ENCODE measurements at regions not wholly inside any gene's neighbourhood (a gene's known extent, or its start where the extent isn't known, plus 50 kb on each side); places are given as distances from the start of the nearest gene placed in this dataset.
"Not testable (repeated sequence)": the region's sequence is repeated elsewhere in the genome, so short reads cannot be mapped to it uniquely, and the experiment has no call there.

DNA sequence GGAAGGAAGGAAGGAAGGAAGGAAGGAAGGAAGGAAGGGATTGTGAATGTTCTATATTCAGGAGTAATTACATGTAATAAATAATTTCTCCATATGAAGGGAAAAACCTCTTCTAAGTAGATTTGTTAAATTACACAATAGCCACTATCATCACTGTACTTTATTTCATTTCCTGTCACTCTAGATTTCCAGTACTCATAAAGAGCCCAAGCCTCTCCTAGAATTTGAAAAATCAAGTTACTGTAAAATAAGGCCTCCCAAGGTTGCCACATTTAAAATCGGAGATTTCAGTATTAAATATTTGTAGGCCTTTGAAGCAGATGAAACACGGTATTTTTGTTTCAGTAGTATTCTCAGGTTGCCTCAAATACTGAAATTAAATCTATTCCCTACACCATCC, 499.0 kb downstream of the CDH10 start:
- DNase-seq: no peak

DNA sequence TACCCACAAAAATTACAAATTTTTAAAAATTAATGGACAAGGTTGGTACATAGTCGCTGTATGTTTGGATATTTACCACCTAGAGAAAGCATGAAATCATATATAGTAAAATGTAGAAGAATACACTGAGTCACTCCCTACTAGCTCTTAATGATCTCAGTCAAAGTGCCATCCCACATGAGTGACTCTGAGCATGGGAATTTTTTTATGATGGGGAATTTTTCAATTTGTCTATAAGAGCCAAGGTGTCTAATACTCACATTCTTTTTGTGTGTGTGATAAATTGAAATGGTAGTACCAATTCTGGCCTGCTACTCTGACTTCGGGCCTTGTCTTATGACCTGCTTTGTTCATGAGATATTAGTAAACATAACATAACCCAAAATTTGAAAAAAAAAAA, 483.2 kb downstream of the CDH10 start:
- no peak for DNase-seq

GRCh38 chr5:24162343-24162742, 482.4 kb downstream of the CDH10 start:
- DNase-seq: no peak

- no peak for DNase-seq
Measured at GRCh38 chr5:24163091-24163490, 481.7 kb downstream of the CDH10 start.

GRCh38 chr5:24167806-24168205, 477.0 kb downstream of the CDH10 start:
- no peak for DNase-seq

GRCh38 chr5:24170026-24170425, 474.8 kb downstream of the CDH10 start:
- no peak for DNase-seq

DNA sequence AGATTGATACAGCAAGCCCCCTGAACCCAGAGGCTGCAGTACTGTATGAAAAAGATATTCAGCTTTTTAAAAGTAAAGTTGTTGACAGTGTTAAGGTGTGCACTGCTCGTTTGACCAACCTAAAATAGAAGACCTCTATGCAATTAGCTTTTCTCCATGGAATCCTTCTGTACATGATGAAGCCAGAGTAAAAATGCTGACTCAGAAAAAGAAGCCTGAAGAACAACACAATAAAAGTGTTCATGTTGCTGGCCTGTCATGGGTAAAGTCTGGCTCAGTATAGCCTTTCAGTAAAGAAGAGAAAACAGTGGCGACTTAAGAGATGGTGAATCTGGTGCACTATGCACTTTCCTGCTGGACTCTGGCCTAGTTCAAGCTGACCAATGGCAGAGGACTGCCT, 473.8 kb downstream of the CDH10 start:
- not testable (repeated sequence) for DNase-seq

GRCh38 chr5:24177821-24178220, 467.0 kb downstream of the CDH10 start:
- no peak for DNase-seq

- no peak for DNase-seq
Measured at GRCh38 chr5:24183981-24184380, 460.8 kb downstream of the CDH10 start.

- DNase-seq: no peak
Measured at GRCh38 chr5:24188216-24188925, 456.4 kb downstream of the CDH10 start.

DNA sequence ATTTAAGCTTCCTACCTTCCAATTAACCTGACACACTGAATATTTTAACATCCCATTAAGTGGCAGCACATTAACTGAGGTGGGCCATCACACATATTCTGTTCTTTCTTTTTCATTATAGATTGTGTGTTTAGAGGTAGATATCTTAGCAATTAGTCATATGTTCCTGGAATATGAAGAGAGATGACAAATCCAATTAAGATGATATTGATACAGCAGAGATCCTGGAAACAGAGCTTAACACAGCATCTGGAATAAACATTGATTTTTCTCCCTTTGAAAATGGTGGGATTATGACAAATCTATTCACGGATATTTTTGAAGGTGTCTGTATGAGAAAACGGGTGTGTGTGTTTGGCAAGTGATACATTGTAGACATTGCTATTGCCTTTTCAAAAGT, 448.0 kb downstream of the CDH10 start:
- DNase-seq: no peak

DNA sequence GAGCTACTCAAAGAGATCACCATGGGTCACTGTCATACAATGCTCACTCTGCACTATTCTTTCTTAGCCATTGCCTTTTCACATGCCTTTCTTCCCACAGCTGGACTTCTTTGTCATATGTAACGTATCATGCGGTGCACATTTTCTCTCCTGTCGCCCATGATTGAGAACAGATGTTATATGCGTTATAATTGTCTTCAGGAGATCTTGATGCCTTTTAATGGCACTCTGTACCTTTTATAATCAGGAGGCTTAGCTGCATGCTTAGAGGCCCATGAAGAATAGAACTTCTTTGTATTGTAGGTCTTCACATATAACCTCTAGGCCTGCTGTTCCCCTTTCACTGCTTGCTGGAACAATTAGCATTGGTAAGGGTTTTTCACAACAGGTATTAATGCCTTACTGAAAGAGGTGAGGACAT, 436.1 kb downstream of the CDH10 start:
- no peak for DNase-seq

GRCh38 chr5:24215114-24215513, 429.7 kb downstream of the CDH10 start:
- DNase-seq: no peak

GRCh38 chr5:24222876-24223275, 421.9 kb downstream of the CDH10 start:
- no peak for DNase-seq

- DNase-seq: no peak
Measured at GRCh38 chr5:24225051-24225450, 419.7 kb downstream of the CDH10 start.

DNA sequence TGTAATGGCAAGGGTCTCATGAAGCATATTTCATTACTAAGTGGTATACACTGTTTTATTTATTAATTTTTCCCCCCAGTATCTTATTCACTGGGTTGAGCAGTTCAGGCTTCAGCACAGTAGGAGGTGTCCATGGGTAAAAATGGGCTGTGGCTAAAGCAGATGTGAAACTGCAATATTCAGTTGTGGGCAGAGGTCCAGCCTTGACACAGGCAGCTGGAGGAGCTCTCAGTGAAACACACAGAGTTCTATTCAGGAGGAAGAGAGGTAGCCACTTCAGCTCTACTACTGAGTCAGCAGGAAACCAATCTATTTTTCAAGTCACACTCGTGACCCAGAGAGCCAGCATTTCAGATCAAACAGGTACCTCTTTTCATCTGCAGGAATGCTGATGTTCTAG, 418.3 kb downstream of the CDH10 start:
- DNase-seq: no peak

DNA sequence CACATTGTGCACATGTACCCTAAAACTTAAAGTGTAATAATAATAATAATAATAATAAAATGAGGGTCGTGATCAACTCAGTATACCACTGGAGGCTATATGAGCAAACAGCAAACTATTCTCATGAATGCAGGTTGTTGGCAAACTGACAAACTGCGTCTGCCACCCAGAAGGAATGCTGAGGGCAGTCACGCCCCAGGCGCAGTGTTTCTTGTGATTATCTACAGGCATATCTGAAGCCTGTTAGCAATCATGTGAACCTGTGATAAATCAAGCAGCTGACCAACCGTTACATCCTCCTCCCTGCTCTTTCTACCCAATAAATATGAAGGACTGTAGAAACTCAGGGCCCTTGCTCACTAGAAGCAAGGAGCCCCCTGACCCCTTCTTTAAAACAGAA, 416.9 kb downstream of the CDH10 start:
- not testable (repeated sequence) for DNase-seq

GRCh38 chr5:24232041-24232440, 412.7 kb downstream of the CDH10 start:
- no peak for DNase-seq

- DNase-seq: no peak
Measured at GRCh38 chr5:24232929-24233498, 411.8 kb downstream of the CDH10 start.

GRCh38 chr5:24235946-24236345, 408.8 kb downstream of the CDH10 start:
- DNase-seq: no peak

DNA sequence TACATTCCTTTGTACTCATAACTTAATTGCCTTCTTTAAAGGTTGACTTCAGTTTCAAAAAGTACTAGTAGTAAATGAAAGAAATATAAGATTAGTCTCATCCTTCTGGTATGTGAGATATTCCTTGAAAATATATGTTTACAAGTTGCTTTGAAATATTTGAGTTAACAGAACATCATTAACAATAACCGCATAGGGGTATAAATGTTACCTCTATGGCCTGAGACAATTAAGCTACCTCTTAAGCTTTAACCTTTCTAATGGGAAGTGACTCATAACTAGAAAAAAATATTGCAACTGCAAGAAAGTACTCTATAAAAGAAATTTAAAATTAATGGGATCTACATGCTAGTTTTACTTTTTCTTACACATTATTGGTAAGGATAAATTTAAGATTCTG, 399.0 kb downstream of the CDH10 start:
- DNase-seq: no peak

GRCh38 chr5:24264547-24264946, 380.2 kb downstream of the CDH10 start:
- DNase-seq: no peak

DNA sequence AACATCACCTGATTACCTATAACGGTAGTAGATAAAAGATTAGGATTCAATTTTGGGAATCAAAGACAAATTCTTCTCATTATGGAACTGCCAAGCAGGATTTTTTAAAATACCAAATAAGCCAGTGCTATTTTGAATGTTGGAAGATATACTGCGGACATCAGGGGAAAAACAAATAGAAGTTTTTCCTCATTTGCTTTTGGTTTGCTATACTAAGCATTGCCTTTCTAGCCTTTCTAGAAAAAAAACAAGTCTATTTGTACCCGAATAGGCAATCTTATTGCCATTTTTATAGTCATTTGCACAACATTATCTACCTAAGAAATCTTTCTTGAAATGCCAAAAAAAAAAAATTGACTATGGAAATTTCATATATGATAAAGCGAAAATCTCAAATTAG, 379.5 kb downstream of the CDH10 start:
- DNase-seq: no peak

GRCh38 chr5:24268482-24269056, 376.2 kb downstream of the CDH10 start:
- DNase-seq: no peak

- DNase-seq: not testable (repeated sequence)
Measured at GRCh38 chr5:24271702-24272118, 373.1 kb downstream of the CDH10 start.

Data from NCI-H1436 treated with DMSO at 0.1 percent for 48 hours (cell line).